HFFc6 (cell line): ENCODE measurements at regions not wholly inside any gene's neighbourhood (a gene's known extent, or its start where the extent isn't known, plus 50 kb on each side); places are given as distances from the start of the nearest gene placed in this dataset.

Experiments
- DNase-seq: peaks from one replicate; pipeline ENCODE4 v3.0.0-alpha.2; 2018
- H3K27ac Mint-ChIP-seq: 2 replicates; pipeline ENCODE4 v1.8.0; 2020; ENCODE audit warnings: mild to moderate bottlenecking, mixed read lengths
- H3K27me3 Mint-ChIP-seq: 2 replicates; pipeline ENCODE4 v1.8.0; 2021; ENCODE audit warnings: mild to moderate bottlenecking, moderate library complexity, mixed read lengths; ENCODE audit not compliant: insufficient read depth
- H3K36me3 Mint-ChIP-seq: 2 replicates; pipeline ENCODE4 v1.8.0; 2021; ENCODE audit warnings: low read depth, mixed read lengths
- H3K4me1 Mint-ChIP-seq: 2 replicates; pipeline ENCODE4 v1.8.0; 2020; ENCODE audit warnings: low read depth, mixed read lengths
- H3K4me3 Mint-ChIP-seq: 2 replicates; pipeline ENCODE4 v1.8.0; 2020; ENCODE audit warnings: mild to moderate bottlenecking, moderate library complexity, mixed read lengths
- H3K9me3 Mint-ChIP-seq: 2 replicates; pipeline ENCODE4 v1.8.0; 2020; ENCODE audit warnings: mild to moderate bottlenecking, mixed read lengths
- TF ChIP-seq, protein P1 (sequence below): fragments of 200-600 bp; sonication (generic); IDR thresholded peaks from 2 replicates; pipeline ENCODE4 v1.5.0; 2021; ENCODE audit warnings: antibody characterized with exemption, mild to moderate bottlenecking

DNA sequence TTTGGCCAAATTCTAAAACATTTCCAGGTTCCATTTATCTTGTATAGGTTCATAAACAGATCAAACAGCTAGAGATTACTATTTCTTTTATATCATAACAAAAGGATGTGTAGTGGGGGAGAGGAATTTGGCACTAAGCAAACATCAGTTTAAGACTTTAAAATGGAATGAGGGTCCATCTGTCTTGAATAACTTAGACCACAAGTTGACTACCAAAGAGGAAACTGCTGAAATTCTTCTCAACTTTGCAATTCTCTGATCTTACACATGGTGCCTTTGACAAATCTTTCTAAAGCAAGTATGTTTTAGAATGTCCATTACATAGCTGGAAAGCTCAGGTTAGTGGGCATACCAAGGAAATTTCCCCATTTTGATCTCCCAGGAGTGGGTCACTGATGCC, 140.5 kb upstream of the ADAMTS9 start:
- no peak overlapping the region for H3K4me3 Mint-ChIP-seq
- H3K36me3 Mint-ChIP-seq, result no peaks in the 10 kb centered on the region
- TF ChIP-seq, protein P1, sequence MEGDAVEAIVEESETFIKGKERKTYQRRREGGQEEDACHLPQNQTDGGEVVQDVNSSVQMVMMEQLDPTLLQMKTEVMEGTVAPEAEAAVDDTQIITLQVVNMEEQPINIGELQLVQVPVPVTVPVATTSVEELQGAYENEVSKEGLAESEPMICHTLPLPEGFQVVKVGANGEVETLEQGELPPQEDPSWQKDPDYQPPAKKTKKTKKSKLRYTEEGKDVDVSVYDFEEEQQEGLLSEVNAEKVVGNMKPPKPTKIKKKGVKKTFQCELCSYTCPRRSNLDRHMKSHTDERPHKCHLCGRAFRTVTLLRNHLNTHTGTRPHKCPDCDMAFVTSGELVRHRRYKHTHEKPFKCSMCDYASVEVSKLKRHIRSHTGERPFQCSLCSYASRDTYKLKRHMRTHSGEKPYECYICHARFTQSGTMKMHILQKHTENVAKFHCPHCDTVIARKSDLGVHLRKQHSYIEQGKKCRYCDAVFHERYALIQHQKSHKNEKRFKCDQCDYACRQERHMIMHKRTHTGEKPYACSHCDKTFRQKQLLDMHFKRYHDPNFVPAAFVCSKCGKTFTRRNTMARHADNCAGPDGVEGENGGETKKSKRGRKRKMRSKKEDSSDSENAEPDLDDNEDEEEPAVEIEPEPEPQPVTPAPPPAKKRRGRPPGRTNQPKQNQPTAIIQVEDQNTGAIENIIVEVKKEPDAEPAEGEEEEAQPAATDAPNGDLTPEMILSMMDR, result no peak
- no peaks in the 10 kb centered on the region for H3K27me3 Mint-ChIP-seq
- peaks cover 10% of the 10 kb centered on the region; the same call in 1 of the 2 replicates for H3K9me3 Mint-ChIP-seq
- no peak for DNase-seq
- no peak overlapping the region for H3K27ac Mint-ChIP-seq
- H3K4me1 Mint-ChIP-seq, result no peaks in the 10 kb centered on the region

DNA sequence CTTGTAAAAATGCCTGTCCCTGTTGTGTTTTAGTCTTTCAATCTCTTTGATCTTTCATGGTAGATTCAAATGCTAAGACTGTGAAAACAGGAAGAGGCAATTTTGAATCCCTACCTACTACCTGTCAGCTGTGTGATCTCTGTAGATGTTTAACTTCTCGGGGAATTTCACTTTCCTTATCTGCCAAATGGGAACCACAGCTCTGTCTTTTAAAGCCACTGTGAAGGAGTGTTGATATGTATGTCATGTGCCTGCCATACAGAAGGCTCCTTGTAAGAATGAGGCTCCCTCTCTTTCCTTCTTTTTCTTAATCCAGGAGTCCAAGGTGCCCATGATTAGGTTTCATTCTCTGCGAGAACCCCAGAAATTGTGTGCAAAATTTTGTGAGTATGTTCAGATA, 139.6 kb upstream of the ADAMTS9 start:
- Mint-ChIP-seq H3K4me1 (no peaks in the 10 kb centered on the region), H3K27ac (no peak overlapping the region), H3K4me3 (no peak overlapping the region), H3K9me3 (peaks cover 10% of the 10 kb centered on the region; the same call in 1 of the 2 replicates), H3K36me3 (no peaks in the 10 kb centered on the region), H3K27me3 (no peaks in the 10 kb centered on the region)
- TF ChIP-seq, protein P1, result no peak
- no peak for DNase-seq

DNA sequence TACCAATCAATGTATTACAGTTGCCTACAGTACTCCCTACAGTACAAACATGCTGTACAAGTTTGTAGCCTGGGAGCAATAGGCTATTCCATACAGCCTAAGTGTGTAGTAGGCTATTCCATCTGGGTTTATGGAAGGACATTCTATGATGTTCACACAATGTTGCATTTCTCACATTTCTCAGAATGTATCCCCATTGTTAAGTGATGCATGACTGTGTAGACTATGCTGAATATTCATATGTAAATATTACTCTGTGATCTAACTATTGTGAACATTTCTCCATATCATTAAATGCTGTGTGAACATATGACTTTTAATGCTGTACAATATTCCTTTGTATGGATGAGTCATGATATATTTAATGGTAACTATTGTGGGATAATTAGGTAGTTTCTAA, 139.2 kb upstream of the ADAMTS9 start:
- TF ChIP-seq, protein P1, result no peak
- Mint-ChIP-seq H3K4me1 (no peaks in the 10 kb centered on the region), H3K4me3 (no peak overlapping the region), H3K27ac (no peak overlapping the region), H3K9me3 (peaks cover 10% of the 10 kb centered on the region; the same call in 1 of the 2 replicates), H3K27me3 (no peaks in the 10 kb centered on the region), H3K36me3 (no peaks in the 10 kb centered on the region)
- no peak for DNase-seq

DNA sequence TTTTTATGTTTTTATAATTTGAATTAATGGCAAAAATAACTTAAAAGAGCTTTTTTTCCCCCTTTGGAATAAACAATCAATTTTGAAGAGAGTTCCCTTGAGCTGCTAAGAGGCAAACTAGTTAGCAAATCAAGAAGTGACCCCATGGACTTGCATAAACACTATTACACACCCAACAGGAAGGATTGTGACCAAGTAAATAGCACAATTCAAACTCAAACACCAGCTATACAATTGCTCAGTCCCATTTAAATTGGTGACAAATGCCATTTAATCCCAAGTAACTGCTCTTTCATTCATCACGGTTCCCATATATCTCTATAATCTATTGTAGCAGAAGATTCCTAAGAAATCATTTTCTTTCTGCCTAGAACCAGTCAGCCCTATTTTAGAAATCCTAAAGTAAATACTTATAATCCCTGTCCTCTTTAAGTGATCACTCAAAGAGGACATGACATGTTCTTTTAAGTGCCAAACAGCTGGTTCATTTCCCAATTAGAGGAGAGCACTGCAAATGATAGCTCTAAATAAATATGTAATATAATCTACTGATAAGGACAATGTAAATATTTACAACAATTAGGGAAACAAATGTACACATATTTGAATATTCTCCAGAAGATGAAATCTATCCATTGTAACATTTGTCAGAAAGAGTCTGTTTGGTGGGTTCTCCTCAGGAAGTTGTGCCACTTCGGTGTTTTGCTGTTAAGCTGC, 137.8 kb upstream of the ADAMTS9 start:
- TF ChIP-seq, protein P1, result no peak
- no peaks in the 10 kb centered on the region; the same call in 1 of the 2 replicates for H3K9me3 Mint-ChIP-seq
- H3K27ac Mint-ChIP-seq, result no peak overlapping the region
- H3K4me3 Mint-ChIP-seq, result no peak overlapping the region
- DNase-seq, result no peak
- H3K4me1 Mint-ChIP-seq, result no peaks in the 10 kb centered on the region
- H3K36me3 Mint-ChIP-seq, result no peaks in the 10 kb centered on the region
- no peaks in the 10 kb centered on the region for H3K27me3 Mint-ChIP-seq

DNA sequence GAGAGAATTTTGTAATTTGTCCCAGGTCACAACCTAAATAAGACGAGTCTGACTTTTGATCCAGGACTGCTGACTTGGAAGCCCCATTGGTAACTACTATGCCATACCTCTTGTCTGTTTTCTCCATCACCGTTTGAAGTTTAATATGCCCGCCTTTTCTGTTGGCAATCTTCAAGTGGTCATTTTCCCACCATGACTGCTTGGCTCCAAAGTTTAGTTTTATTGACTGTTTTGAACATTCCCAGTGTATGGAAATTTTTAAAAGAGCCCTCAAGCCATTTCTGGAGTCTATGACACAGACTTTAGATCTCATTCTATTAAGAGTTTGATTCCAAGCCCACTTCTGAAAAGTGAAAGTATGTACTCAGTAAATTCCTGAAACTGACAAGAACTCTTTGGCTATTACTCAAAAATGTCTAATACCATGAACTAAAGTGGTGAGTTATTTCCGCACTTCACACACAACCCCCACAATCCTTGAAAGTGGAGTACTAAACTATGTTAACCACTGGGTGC, 136.7 kb upstream of the ADAMTS9 start:
- no peaks in the 10 kb centered on the region for H3K4me1 Mint-ChIP-seq
- TF ChIP-seq, protein P1, result no peak
- H3K27me3 Mint-ChIP-seq, result no peaks in the 10 kb centered on the region
- no peak overlapping the region for H3K4me3 Mint-ChIP-seq
- no peaks in the 10 kb centered on the region for H3K36me3 Mint-ChIP-seq
- no peaks in the 10 kb centered on the region for H3K9me3 Mint-ChIP-seq
- no peak overlapping the region for H3K27ac Mint-ChIP-seq
- DNase-seq, result no peak
